22Rv1 (cell line): ENCODE measurements at regions not wholly inside any gene's neighbourhood (a gene's known extent, or its start where the extent isn't known, plus 50 kb on each side); places are given as distances from the start of the nearest gene placed in this dataset.

ENCODE experiments used
- H3K27ac ChIP-seq: fragments of 450-650 bp; 2 replicates; pipeline ENCODE4 v1.5.1; 2017
- ZFX ChIP-seq: fragments of 450-650 bp; IDR thresholded peaks from 2 replicates; pipeline ENCODE4 v1.6.1; 2017; ENCODE audit warnings: antibody characterized with exemption, borderline replicate concordance
- TF ChIP-seq, protein P1 (sequence below): fragments of 450-650 bp; IDR thresholded peaks from 2 replicates; pipeline ENCODE4 v1.5.1; 2017; ENCODE audit warnings: mild to moderate bottlenecking

GRCh38 chr1:83762039-83762365, 236.9 kb downstream of the TTLL7 start:
- no peak overlapping the region for H3K27ac ChIP-seq
- no peak for TF ChIP-seq ZFX
- TF ChIP-seq, protein P1, sequence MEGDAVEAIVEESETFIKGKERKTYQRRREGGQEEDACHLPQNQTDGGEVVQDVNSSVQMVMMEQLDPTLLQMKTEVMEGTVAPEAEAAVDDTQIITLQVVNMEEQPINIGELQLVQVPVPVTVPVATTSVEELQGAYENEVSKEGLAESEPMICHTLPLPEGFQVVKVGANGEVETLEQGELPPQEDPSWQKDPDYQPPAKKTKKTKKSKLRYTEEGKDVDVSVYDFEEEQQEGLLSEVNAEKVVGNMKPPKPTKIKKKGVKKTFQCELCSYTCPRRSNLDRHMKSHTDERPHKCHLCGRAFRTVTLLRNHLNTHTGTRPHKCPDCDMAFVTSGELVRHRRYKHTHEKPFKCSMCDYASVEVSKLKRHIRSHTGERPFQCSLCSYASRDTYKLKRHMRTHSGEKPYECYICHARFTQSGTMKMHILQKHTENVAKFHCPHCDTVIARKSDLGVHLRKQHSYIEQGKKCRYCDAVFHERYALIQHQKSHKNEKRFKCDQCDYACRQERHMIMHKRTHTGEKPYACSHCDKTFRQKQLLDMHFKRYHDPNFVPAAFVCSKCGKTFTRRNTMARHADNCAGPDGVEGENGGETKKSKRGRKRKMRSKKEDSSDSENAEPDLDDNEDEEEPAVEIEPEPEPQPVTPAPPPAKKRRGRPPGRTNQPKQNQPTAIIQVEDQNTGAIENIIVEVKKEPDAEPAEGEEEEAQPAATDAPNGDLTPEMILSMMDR: no peak

DNA sequence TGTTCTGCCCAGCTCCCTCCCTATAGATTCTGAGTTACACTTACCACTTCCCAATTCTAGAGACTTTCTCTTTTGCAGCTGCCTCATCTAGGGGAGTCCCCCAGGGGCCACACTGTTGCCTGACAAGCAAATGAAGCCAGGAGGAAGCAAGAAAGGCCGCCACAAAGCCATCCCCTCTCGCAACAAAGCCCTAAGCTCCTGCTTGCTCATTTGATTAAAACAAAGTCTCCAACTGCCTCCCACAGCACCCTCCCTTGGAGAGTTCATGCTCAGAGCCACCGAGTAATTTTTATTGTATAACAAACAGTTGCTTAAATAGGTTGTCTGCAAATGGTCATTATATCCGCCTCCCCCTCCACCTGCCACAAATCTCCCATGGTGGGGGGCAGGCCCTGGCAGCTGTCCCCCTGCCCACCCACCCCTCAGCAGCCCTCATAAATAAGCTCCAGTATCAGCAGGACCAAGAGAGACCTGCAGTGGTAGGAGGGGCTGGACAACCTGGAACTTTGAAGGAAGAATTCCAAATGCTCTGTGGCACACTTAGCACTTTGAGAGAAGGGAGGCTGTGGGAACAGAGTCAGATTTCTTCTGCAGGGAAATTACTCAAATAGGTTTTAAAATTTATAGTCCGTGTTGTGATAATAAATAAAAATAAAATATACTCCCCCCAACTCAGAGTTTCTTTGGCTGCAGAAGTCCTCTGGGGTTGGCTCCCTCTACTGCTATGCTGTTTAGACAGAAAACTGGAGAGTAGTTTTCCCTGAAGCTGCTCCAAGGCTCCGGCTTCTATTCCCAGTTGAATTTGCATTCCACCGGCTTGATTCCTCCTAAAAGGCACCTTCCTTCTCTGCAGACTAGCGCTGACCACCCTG, 237.5 kb downstream of the TTLL7 start:
- H3K27ac ChIP-seq: no peak overlapping the region

GRCh38 chr1:83760226-83761021, 238.5 kb downstream of the TTLL7 start:
- no peak for TF ChIP-seq ZFX
- TF ChIP-seq, protein P1: no peak
- no peak overlapping the region for H3K27ac ChIP-seq

More for the DNA sequence above, 237.5 kb downstream of the TTLL7 start:
- TF ChIP-seq, protein P1: no peak
- no peak for TF ChIP-seq ZFX

DNA sequence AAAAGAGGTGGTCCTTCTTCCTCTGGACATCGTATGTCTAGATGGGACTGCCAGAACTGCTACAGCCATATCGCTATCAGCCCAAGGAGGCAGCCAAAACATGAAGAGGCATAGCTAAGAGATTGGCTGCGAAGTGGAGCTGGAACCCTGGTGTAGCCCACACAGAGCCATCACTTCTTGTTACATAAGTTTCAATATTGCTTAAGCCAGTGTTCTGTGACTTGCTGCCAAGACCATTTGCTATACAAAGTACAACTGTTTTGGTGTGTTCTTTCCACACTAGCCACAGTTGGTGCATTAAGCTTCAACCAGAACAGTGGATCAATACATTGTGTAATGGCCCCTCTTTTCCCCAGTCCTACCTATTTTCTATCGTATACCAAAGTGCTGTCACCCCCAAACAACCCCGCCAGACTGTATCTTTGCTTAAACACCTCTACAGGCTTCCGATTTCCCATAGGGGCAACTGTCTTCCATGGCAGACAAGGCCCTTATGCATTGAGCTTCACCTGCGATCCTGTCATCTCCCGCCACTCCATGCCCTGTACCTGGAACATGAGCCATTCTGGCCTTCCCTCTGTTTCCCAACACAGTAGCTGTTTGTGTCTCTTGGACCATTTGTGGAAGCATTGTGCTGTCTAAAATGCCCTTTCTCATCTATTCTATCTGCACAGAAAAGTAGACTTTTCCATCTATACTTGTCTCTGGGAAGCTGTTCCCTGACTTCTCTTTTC, 241.8 kb downstream of the TTLL7 start:
- H3K27ac ChIP-seq: no peak overlapping the region
- TF ChIP-seq ZFX: no peak
- TF ChIP-seq, protein P1: no peak

- no peak overlapping the region for H3K27ac ChIP-seq
- no peak for TF ChIP-seq ZFX
- TF ChIP-seq, protein P1: no peak
Measured at GRCh38 chr1:83751602-83752001, 247.3 kb downstream of the TTLL7 start.

DNA sequence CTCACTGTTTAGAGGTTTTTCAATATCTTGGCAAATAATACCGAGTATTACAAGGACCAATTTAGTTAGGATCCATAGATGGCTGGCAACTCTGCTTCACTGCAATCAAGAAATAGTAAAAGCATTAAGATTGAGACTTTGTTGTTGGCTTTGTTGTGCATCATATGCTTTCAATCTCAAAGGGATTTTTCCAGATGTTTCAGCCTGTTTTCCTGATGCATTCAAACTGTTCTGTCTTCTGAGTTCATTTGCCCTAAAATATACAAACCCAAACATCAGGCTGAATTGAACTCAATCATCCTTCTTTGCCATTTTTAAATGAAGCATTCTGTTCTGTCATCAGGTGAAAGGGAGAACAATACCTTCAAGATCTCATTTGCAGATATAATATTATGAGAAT, 248.7 kb downstream of the TTLL7 start:
- H3K27ac ChIP-seq: no peak overlapping the region
- no peak for TF ChIP-seq ZFX
- TF ChIP-seq, protein P1: no peak
